ENCODE measurements at regions not wholly inside any gene's neighbourhood (a gene's known extent, or its start where the extent isn't known, plus 50 kb on each side); places are given as distances from the start of the nearest gene placed in this dataset.

- no peak for TF ChIP-seq ZNF687 (IDR thresholded peaks at IDR 0.05)
Measured at GRCh38 chr18:66150650-66151049, 399.8 kb downstream of the CDH7 start (continued).

GRCh38 chr18:66143029-66143428, 392.2 kb downstream of the CDH7 start:
- H3K4me1 ChIP-seq (ENCODE audit: control insufficient read depth, insufficient read depth, low read length) = no peaks in the 10 kb centered on the region
- in situ Hi-C loops (cut with MboI) = no loop called here
- H3K27ac ChIP-seq (ENCODE audit: control insufficient read depth, insufficient read depth) = no peak overlapping the region
- H3K79me2 ChIP-seq (ENCODE audit: control insufficient read depth, insufficient read depth, low read length) = no peaks in the 10 kb centered on the region
- no peak overlapping the region for H2AFZ ChIP-seq (ENCODE audit: control insufficient read depth, low read depth, low read length)
- ChIA-PET CTCF (no interaction called here), RAD21 (ENCODE audit: unreplicated experiment) (no interaction called here), SMC1A (ENCODE audit: uncharacterized antibody, unreplicated experiment) (no interaction called here), POLR2A (no interaction called here)
- WGBS (ENCODE audit: insufficient coverage, insufficient replicate concordance, low lambda C conversion rate, missing lambda C conversion rate) = 21% methylated on average over 2 of the region's 2 CpGs
- no TSS peak for BruUV-seq (replicated peaks)
- intact Hi-C loops (cut with micrococcal nuclease; ENCODE audit: unreplicated experiment) = no loop called here
- H3K9ac ChIP-seq (ENCODE audit: control insufficient read depth, insufficient read depth, low read length) = no peak overlapping the region
- no peaks in the 10 kb centered on the region for H3K36me3 ChIP-seq (ENCODE audit: control insufficient read depth in 2 of 2, insufficient read depth in 2 of 2, low read length in 1 of 2)
- no peak overlapping the region for H3K4me3 ChIP-seq
- ATAC-seq (no peak), FAIRE-seq (no peak), DNase-seq (ENCODE audit: low read depth, low spot score) (no peak)
- H3K27me3 ChIP-seq (replicated peaks in 1 of 2; ENCODE audit: control insufficient read depth in 2 of 2, insufficient read depth in 2 of 2, low read length in 1 of 2) = no peaks in the 10 kb centered on the region
- no peaks in the 10 kb centered on the region for H3K9me3 ChIP-seq (replicated peaks; ENCODE audit: control insufficient read depth, insufficient read depth, low read length)
- no peak overlapping the region for H3K4me2 ChIP-seq (ENCODE audit: control insufficient read depth, insufficient read depth)
- TF ChIP-seq HDAC2 (IDR thresholded peaks at IDR 0.05) (no peak), MEF2A (IDR thresholded peaks at IDR 0.05; ENCODE audit: insufficient read depth, low read depth, low read length) (no peak), ZBTB33 (IDR thresholded peaks at IDR 0.05) (no peak)
- no peaks in the 10 kb centered on the region for H4K20me1 ChIP-seq (ENCODE audit: control insufficient read depth, insufficient read depth)
